Liver (tissue), 8 donors: ENCODE measurements at regions not wholly inside any gene's neighbourhood (a gene's known extent, or its start where the extent isn't known, plus 50 kb on each side); places are given as distances from the start of the nearest gene placed in this dataset.
A peak's percentile ranks its signal among the peaks of the same experiment; 100 is the strongest.

Experiments
- DNase-seq: peaks from one replicate; pipeline ENCODE4 v3.0.0-alpha.2; 2017; ENCODE audit warnings: low spot score
- H3K27ac ChIP-seq, 2 donors: one replicate each; pipeline ENCODE4 v1.7.0; 2013; ENCODE audit warnings: inconsistent platforms in 2 of 2, low read length in 2 of 2, control low read depth in 1 of 2, low read depth in 1 of 2, mild to moderate bottlenecking in 1 of 2
- H3K27me3 ChIP-seq, 4 donors: one replicate each; pipeline versions ENCODE4 v1.6.1 to v1.7.0; 2013; ENCODE audit warnings: low read length in 3 of 4, inconsistent platforms in 1 of 4, mild to moderate bottlenecking in 1 of 4, moderate library complexity in 1 of 4; ENCODE audit not compliant: control insufficient read depth in 4 of 4, insufficient read depth in 4 of 4
- H3K36me3 ChIP-seq, 4 donors: one replicate each; pipeline versions ENCODE4 v1.6.1 to v1.7.0; 2013; ENCODE audit warnings: low read length in 3 of 4, mild to moderate bottlenecking in 3 of 4, low read depth in 1 of 4, moderate library complexity in 1 of 4; ENCODE audit not compliant: control insufficient read depth in 4 of 4, insufficient read depth in 3 of 4
- H3K4me1 ChIP-seq, 4 donors: one replicate each; pipeline versions ENCODE4 v1.6.1 to v1.7.0; 2013; ENCODE audit warnings: low read length in 3 of 4, mild to moderate bottlenecking in 3 of 4, moderate library complexity in 1 of 4; ENCODE audit not compliant: control insufficient read depth in 4 of 4, insufficient read depth in 4 of 4
- H3K4me3 ChIP-seq, 3 donors: one replicate each; pipeline versions ENCODE4 v1.6.1 to v1.7.0; 2013; ENCODE audit warnings: low read length in 3 of 3, control low read depth in 1 of 3, low read depth in 1 of 3, mild to moderate bottlenecking in 1 of 3
- H3K9ac ChIP-seq, 2 donors: one replicate each; pipeline ENCODE4 v1.7.0; 2013; ENCODE audit warnings: low read length in 2 of 2, mild to moderate bottlenecking in 2 of 2, moderate library complexity in 2 of 2, control low read depth in 1 of 2, low read depth in 1 of 2
- H3K9me3 ChIP-seq, 4 donors: one replicate each; pipeline versions ENCODE4 v1.6.1 to v1.7.0; 2013; ENCODE audit warnings: low read length in 3 of 4; ENCODE audit not compliant: control insufficient read depth in 4 of 4
- ATF3 ChIP-seq: IDR thresholded peaks from 2 replicates; pipeline ENCODE4 v1.6.1; 2016; ENCODE audit warnings: antibody characterized with exemption
- CTCF ChIP-seq: fragments of 150-350 bp; IDR thresholded peaks from 2 replicates; pipeline ENCODE4 v1.5.1; 2017; ENCODE audit warnings: improper control_type of control experiment, low read depth, low read length; ENCODE audit not compliant: missing input control
- EGR1 ChIP-seq, 2 donors: IDR thresholded peaks; 2 replicates each; pipeline ENCODE4 v1.6.1; 2016 to 2018; ENCODE audit warnings: antibody characterized with exemption in 2 of 2, low read depth in 2 of 2
- FOXA1 ChIP-seq: IDR thresholded peaks from 2 replicates; pipeline ENCODE4 v1.6.1; 2016; ENCODE audit warnings: antibody characterized with exemption
- FOXA2 ChIP-seq: IDR thresholded peaks from 2 replicates; pipeline ENCODE4 v1.6.1; 2016; ENCODE audit warnings: antibody characterized with exemption
- GABPA ChIP-seq, 2 donors: IDR thresholded peaks in 1 of 2; conservative IDR thresholded peaks in 1 of 2; 2 replicates each; pipeline ENCODE4 v1.6.1; 2016; ENCODE audit warnings: antibody characterized with exemption in 2 of 2, mild to moderate bottlenecking in 1 of 2, moderate library complexity in 1 of 2
- HNF4A ChIP-seq, 2 donors: conservative IDR thresholded peaks; 2 replicates each; pipeline ENCODE4 v1.6.1; 2016; ENCODE audit warnings: antibody characterized with exemption in 2 of 2, mild to moderate bottlenecking in 2 of 2
- HNF4G ChIP-seq: IDR thresholded peaks from 2 replicates; pipeline ENCODE4 v1.6.1; 2016; ENCODE audit warnings: antibody characterized with exemption
- JUND ChIP-seq, 2 donors: IDR thresholded peaks; 2 replicates each; pipeline ENCODE4 v1.6.1; 2016; ENCODE audit warnings: antibody characterized with exemption in 2 of 2
- MAX ChIP-seq: IDR thresholded peaks from 2 replicates; pipeline ENCODE4 v1.6.1; 2016; ENCODE audit warnings: antibody characterized with exemption
- NR2F2 ChIP-seq: IDR thresholded peaks from 2 replicates; pipeline ENCODE4 v1.6.1; 2016; ENCODE audit warnings: antibody characterized with exemption
- RAD21 ChIP-seq, 2 donors: IDR thresholded peaks; 2 replicates each; pipeline ENCODE4 v1.6.1; 2016; ENCODE audit warnings: antibody characterized with exemption in 2 of 2, mild to moderate bottlenecking in 2 of 2
- REST ChIP-seq: IDR thresholded peaks from 2 replicates; pipeline ENCODE4 v1.6.1; 2016; ENCODE audit warnings: antibody characterized with exemption, mild to moderate bottlenecking
- RXRA ChIP-seq, 2 donors: IDR thresholded peaks; 2 replicates each; pipeline ENCODE4 v1.6.1; 2017 to 2018; ENCODE audit warnings: antibody characterized with exemption in 2 of 2, mild to moderate bottlenecking in 1 of 2
- SP1 ChIP-seq: IDR thresholded peaks from 2 replicates; pipeline ENCODE4 v1.6.1; 2018; ENCODE audit warnings: antibody characterized with exemption, mild to moderate bottlenecking
- TAF1 ChIP-seq: conservative IDR thresholded peaks from 2 replicates; pipeline ENCODE4 v1.6.1; 2016; ENCODE audit warnings: antibody characterized with exemption, mild to moderate bottlenecking
- YY1 ChIP-seq: IDR thresholded peaks from 2 replicates; pipeline ENCODE4 v1.6.1; 2016; ENCODE audit warnings: antibody characterized with exemption, mild to moderate bottlenecking
- ZBTB33 ChIP-seq: IDR thresholded peaks from 2 replicates; pipeline ENCODE4 v1.6.1; 2016; ENCODE audit warnings: antibody characterized with exemption
- WGBS: extraction: QIAGEN DNeasy Blood & Tissue Kit; methylation state at CpG from one replicate; pipeline ENCODE4 v1.1.7; 2013; 5-methylcytosine and 5-hydroxymethylcytosine counted together
- donor health status: healthy.
- donor health status: healthy.
- donor health status: healthy.
- donor health status: healthy.
- donor health status: healthy.

GRCh38 chr22:19605508-19606331 is 81.5 kb upstream of the CLDN5 start:
- peak overlapping the region in 1 of 2 donors; percentile 49 for H3K9ac ChIP-seq
- DNase-seq: no peak
- WGBS: 74% methylated on average over 28 of the region's 28 CpGs

More at GRCh38 chr22:19605508-19606331, 81.5 kb upstream of the CLDN5 start:
- peak; percentile 92 for TF ChIP-seq YY1
- TF ChIP-seq CTCF: no peak
- peak; percentile 23 to 49 for TF ChIP-seq HNF4A (conservative IDR thresholded peaks at IDR 0.05)
- no peak for TF ChIP-seq HNF4G
- TF ChIP-seq SP1: peak; percentile 56
- no peak for TF ChIP-seq GABPA (IDR thresholded peaks at IDR 0.05 in 1 of 2, conservative IDR thresholded peaks at IDR 0.05 in 1 of 2)
- peak in 1 of 2 donors; percentile 17 for TF ChIP-seq JUND (IDR thresholded peaks at IDR 0.05)
- no peak for TF ChIP-seq TAF1
- no peak for TF ChIP-seq ATF3
- TF ChIP-seq FOXA1: peak; percentile 83
- peak; percentile 70 for TF ChIP-seq MAX
- no peak for TF ChIP-seq EGR1 (IDR thresholded peaks at IDR 0.05; ENCODE audit: low read depth in 2 of 2)
- no peak for TF ChIP-seq REST
- no peak for TF ChIP-seq RAD21 (IDR thresholded peaks at IDR 0.05)
- TF ChIP-seq RXRA (IDR thresholded peaks at IDR 0.05): peak; percentile 11 to 41
- TF ChIP-seq FOXA2: peak; percentile 71
- no peak for TF ChIP-seq NR2F2
- no peak for TF ChIP-seq ZBTB33
- H3K9me3 ChIP-seq: no peaks in the 10 kb centered on the region
- peak overlapping the region; percentile 88 to 98 for H3K27ac ChIP-seq
- no peaks in the 10 kb centered on the region for H3K27me3 ChIP-seq
- H3K4me3 ChIP-seq: no peak overlapping the region
- peaks cover 12 to 46% (median 25%) of the 10 kb centered on the region in 4 donors for H3K4me1 ChIP-seq
- no peaks in the 10 kb centered on the region for H3K36me3 ChIP-seq
